GM19239 (cell line): ENCODE measurements at regions not wholly inside any gene's neighbourhood (a gene's known extent, or its start where the extent isn't known, plus 50 kb on each side); places are given as distances from the start of the nearest gene placed in this dataset.
"Not testable (repeated sequence)": the region's sequence is repeated elsewhere in the genome, so short reads cannot be mapped to it uniquely, and the experiment has no call there.

Source experiments
- DNase-seq: peaks from one replicate; pipeline ENCODE4 v3.0.0; 2011; ENCODE audit warnings: low spot score; ENCODE audit not compliant: insufficient read length
- FAIRE-seq: peaks from 2 replicates; lab custom pipeline; 2011; peaks lifted over from hg19 to GRCh38; lab: Jason Lieb, UNC

DNA sequence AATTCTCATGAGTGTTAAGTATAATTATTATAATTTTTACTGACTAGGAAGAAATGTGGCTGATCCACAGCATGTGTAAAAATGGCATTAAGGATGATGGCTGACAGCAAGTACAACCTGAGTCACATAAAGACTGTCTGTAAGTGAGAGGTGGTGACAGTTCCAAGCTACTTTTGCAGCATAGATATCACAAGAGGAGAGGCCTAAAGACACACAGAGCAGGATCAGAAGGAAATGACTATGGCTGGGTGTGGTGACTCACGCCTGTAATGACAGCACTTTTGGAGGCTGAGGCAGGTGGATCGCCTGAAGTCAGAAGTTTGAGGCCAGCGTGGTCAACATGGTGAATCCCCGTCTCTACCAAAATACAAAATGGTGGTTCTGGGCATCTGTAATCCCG is 234.7 kb upstream of the HSFY1 start:
- DNase-seq, FAIRE-seq: not testable (repeated sequence)

DNA sequence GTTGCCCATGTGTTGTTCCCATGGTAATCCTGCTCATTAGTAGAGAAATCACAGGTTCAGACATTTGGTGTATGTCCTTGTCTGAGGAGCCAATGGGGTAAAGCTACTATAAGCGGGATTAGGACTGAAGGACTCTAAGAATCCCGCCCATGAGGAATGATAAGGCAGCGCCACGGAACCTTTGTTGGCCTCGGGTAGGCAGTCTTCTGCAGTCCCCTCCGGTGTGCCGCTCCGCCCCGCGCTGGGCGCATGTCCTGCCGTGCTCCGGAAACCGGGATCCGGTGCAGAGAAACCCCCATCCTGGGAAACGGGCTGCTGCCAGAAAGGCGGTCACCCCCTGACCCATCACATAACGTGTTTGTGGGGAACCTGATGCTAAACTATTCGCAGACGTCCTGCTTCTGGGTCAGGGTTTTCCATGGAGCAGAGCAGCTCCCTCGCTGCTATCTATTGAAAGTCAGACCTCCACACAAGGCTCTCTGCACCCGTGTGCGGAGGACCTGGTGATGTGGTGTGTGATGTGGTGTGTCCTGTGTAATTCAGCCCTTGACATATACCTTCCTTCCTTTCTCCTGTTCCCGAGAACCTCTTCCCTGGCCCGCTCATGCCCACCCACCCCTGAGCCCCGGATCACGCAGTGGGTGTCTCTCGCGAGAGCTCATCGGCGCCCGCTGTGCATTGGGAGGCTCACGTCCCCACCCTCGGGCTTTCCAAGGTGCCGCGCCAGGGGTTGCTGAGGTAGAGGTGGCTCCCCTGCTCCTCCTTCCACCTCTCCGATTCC is 220.8 kb upstream of the HSFY1 start:
- DNase-seq, FAIRE-seq: not testable (repeated sequence)

DNA sequence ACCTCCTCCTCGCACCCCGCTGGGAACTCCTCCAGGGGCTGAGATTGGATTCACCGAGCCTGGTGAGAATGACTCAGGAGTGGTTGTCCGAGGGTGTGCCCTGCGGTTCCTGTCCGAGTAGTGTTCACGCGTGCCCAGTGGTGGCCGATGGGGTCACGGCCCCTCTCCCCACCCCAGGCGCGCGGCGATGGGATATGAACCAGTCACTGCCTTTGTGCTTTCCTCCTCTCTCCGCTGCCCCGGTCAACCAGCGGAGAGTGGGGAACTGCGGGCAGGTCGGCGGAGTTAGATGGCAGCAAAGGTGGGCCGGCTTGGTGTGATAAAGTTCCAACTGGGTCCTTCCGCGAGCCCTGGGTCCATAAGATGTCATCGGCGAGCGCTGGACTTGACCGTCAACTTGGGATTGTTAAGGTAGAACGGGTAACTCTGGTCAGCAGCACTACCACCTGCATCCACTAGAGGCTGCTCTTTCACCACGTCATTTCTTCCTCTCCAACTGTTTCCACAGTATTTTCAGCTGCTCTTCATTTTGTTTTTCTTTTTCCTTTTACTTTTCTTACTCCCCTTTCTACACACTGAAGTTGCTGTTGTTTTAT is 220.1 kb upstream of the HSFY1 start:
- DNase-seq = not testable (repeated sequence)
- peak; percentile 97 for FAIRE-seq

DNA sequence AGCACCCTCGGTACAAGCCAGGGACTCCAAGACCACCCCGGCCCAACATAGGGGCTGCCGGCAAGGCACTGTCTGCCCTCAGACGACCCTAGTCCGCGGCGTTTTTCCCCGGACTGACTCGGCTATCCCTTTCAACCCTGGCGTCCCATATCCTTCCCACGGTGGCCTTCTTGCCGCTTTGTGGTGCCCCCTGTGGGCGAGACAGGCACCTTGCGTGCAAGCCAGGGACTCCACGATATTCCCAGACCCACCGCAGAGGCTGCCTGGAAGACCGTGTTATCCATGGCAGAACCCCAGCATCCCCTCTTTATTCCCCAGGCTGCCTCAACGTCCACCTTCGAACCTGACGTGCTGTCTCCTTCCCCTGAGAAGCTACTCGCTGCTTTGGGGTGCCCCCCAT is 204.0 kb upstream of the HSFY1 start:
- not testable (repeated sequence) for FAIRE-seq, DNase-seq
